ENCODE measurements at regions not wholly inside any gene's neighbourhood (a gene's known extent, or its start where the extent isn't known, plus 50 kb on each side); places are given as distances from the start of the nearest gene placed in this dataset.

GRCh38 chr9:29969856-29970647, 2396.8 kb upstream of the C9orf72 start:
- H4K20me1 ChIP-seq (ENCODE audit: control insufficient read depth, insufficient read depth, low read depth, low read length) = no peaks in the 10 kb centered on the region
- no peak overlapping the region for H3K27ac ChIP-seq (ENCODE audit: low read depth, low read length)
- no peaks in the 10 kb centered on the region for H3F3A ChIP-seq (ENCODE audit: control insufficient read depth, insufficient read depth)
- no peaks in the 10 kb centered on the region for H3K36me3 ChIP-seq (ENCODE audit: control insufficient read depth, low read length)
- H3K9me3 ChIP-seq (ENCODE audit: control insufficient read depth, insufficient read depth, low read length) = no peaks in the 10 kb centered on the region
- H3K27me3 ChIP-seq (ENCODE audit: control insufficient read depth, low read length) = no peaks in the 10 kb centered on the region
- H3K4me2 ChIP-seq (ENCODE audit: low read length) = no peak overlapping the region
- H3K79me2 ChIP-seq (ENCODE audit: control insufficient read depth, low read length) = no peaks in the 10 kb centered on the region
- no peaks in the 10 kb centered on the region for H3K4me1 ChIP-seq (ENCODE audit: control insufficient read depth, low read length)
- TF ChIP-seq EZH2phosphoT487 (IDR thresholded peaks at IDR 0.05; ENCODE audit: borderline replicate concordance, low read length) (no peak), CTCF (IDR thresholded peaks at IDR 0.05; ENCODE audit: low read depth, low read length, poor library complexity, severe bottlenecking) (no peak)
- H3K9me2 ChIP-seq (replicated peaks; ENCODE audit: control insufficient read depth, low read length) = no peaks in the 10 kb centered on the region
- H3K4me3 ChIP-seq (ENCODE audit: low read length) = no peak overlapping the region

GRCh38 chr9:29974197-29974596, 2400.9 kb upstream of the C9orf72 start:
- H3K36me3 ChIP-seq (ENCODE audit: control insufficient read depth, low read length) = no peaks in the 10 kb centered on the region
- no peaks in the 10 kb centered on the region for H3K4me1 ChIP-seq (ENCODE audit: control insufficient read depth, low read length)
- no peaks in the 10 kb centered on the region for H4K20me1 ChIP-seq (ENCODE audit: control insufficient read depth, insufficient read depth, low read depth, low read length)
- H3K79me2 ChIP-seq (ENCODE audit: control insufficient read depth, low read length) = no peaks in the 10 kb centered on the region
- H3K9me3 ChIP-seq (ENCODE audit: control insufficient read depth, insufficient read depth, low read length) = no peaks in the 10 kb centered on the region
- H3K27ac ChIP-seq (ENCODE audit: low read depth, low read length) = no peak overlapping the region
- H3K4me2 ChIP-seq (ENCODE audit: low read length) = no peak overlapping the region
- H3K9me2 ChIP-seq (replicated peaks; ENCODE audit: control insufficient read depth, low read length) = no peaks in the 10 kb centered on the region
- no peak for TF ChIP-seq EZH2phosphoT487 (IDR thresholded peaks at IDR 0.05; ENCODE audit: borderline replicate concordance, low read length)
- TF ChIP-seq CTCF (IDR thresholded peaks at IDR 0.05; ENCODE audit: low read depth, low read length, poor library complexity, severe bottlenecking) = no peak
- H3F3A ChIP-seq (ENCODE audit: control insufficient read depth, insufficient read depth) = no peaks in the 10 kb centered on the region
- no peaks in the 10 kb centered on the region for H3K27me3 ChIP-seq (ENCODE audit: control insufficient read depth, low read length)
- H3K4me3 ChIP-seq (ENCODE audit: low read length) = no peak overlapping the region

GRCh38 chr9:29976981-29977380, 2403.7 kb upstream of the C9orf72 start:
- Histone ChIP-seq H3K27me3 (ENCODE audit: control insufficient read depth, low read length) (no peaks in the 10 kb centered on the region), H3K4me2 (ENCODE audit: low read length) (no peak overlapping the region), H3F3A (ENCODE audit: control insufficient read depth, insufficient read depth) (no peaks in the 10 kb centered on the region), H3K9me2 (replicated peaks; ENCODE audit: control insufficient read depth, low read length) (no peaks in the 10 kb centered on the region), H3K27ac (ENCODE audit: low read depth, low read length) (no peak overlapping the region), H3K4me3 (ENCODE audit: low read length) (no peak overlapping the region), H3K9me3 (ENCODE audit: control insufficient read depth, insufficient read depth, low read length) (no peaks in the 10 kb centered on the region), H4K20me1 (ENCODE audit: control insufficient read depth, insufficient read depth, low read depth, low read length) (no peaks in the 10 kb centered on the region), H3K36me3 (ENCODE audit: control insufficient read depth, low read length) (no peaks in the 10 kb centered on the region), H3K4me1 (ENCODE audit: control insufficient read depth, low read length) (no peaks in the 10 kb centered on the region), H3K79me2 (ENCODE audit: control insufficient read depth, low read length) (no peaks in the 10 kb centered on the region)
- TF ChIP-seq CTCF (IDR thresholded peaks at IDR 0.05; ENCODE audit: low read depth, low read length, poor library complexity, severe bottlenecking) = no peak
- no peak for TF ChIP-seq EZH2phosphoT487 (IDR thresholded peaks at IDR 0.05; ENCODE audit: borderline replicate concordance, low read length)

Measured in DOHH2 (cell line).